OCI-LY3 (cell line): ENCODE measurements at regions not wholly inside any gene's neighbourhood (a gene's known extent, or its start where the extent isn't known, plus 50 kb on each side); places are given as distances from the start of the nearest gene placed in this dataset.

ENCODE experiments used
- H2AFZ ChIP-seq: fragments of 200-600, 300-600 bp; shearing (Covaris generic); 2 replicates; pipeline ENCODE4 v1.6.0; 2014; ENCODE audit warnings: antibody characterized with exemption, low read depth, low read length
- H3K27ac ChIP-seq: fragments of 200-600, 300-600 bp; sonication (generic); 2 replicates; pipeline ENCODE4 v1.5.1; 2014; ENCODE audit warnings: mild to moderate bottlenecking, low read length, moderate library complexity, mixed read lengths
- H3K27me3 ChIP-seq: fragments of 200-600, 300-600 bp; sonication (generic); 2 replicates; pipeline ENCODE4 v1.6.1; 2014; ENCODE audit warnings: low read depth, low read length, mixed read lengths
- H3K36me3 ChIP-seq: fragments of 200-600, 300-600 bp; sonication (generic); replicated peaks from 2 replicates; pipeline ENCODE3; 2014; ENCODE audit warnings: low read depth, low read length, mixed read lengths
- H3K4me1 ChIP-seq: fragments of 300-600, 200-600 bp; sonication (generic); 2 replicates; pipeline ENCODE4 v1.6.1; 2014; ENCODE audit warnings: low read length, mixed read lengths
- H3K4me2 ChIP-seq: fragments of 200-600, 300-600 bp; sonication (generic); 2 replicates; pipeline ENCODE4 v1.6.1; 2014; ENCODE audit warnings: low read length, mixed read lengths
- H3K4me3 ChIP-seq: fragments of 300-600, 200-600 bp; sonication (generic); 2 replicates; pipeline ENCODE4 v1.5.1; 2014; ENCODE audit warnings: antibody characterized with exemption, mild to moderate bottlenecking, low read length, moderate library complexity
- H3K79me2 ChIP-seq: fragments of 300-600, 200-600 bp; shearing (Covaris generic); 2 replicates; pipeline ENCODE4 v1.6.1; 2014; ENCODE audit warnings: mild to moderate bottlenecking, low read length, mixed read lengths
- H3K9ac ChIP-seq: fragments of 300-600, 200-600 bp; shearing (Covaris generic); 2 replicates; pipeline ENCODE4 v1.6.0; 2014; ENCODE audit warnings: mild to moderate bottlenecking, low read length, moderate library complexity
- H3K9me3 ChIP-seq: fragments of 200-600, 300-600 bp; shearing (Covaris generic); 2 replicates; pipeline ENCODE4 v1.6.1; 2014; ENCODE audit warnings: low read length, mixed read lengths; ENCODE audit not compliant: insufficient read depth
- H4K20me1 ChIP-seq: fragments of 200-600, 300-600 bp; sonication (generic); 2 replicates; pipeline ENCODE4 v1.6.1; 2016; ENCODE audit warnings: low read length, mixed read lengths; ENCODE audit not compliant: insufficient read depth
- CTCF ChIP-seq: fragments of 200-600, 300-600 bp; sonication (generic); IDR thresholded peaks from 2 replicates; pipeline ENCODE4 v1.5.1; 2014; ENCODE audit warnings: antibody characterized with exemption, low read length, low read depth
- EZH2phosphoT487 ChIP-seq: fragments of 200-600 bp; shearing (Covaris generic); IDR thresholded peaks from 2 replicates; pipeline ENCODE4 v1.6.1; 2018; ENCODE audit warnings: antibody characterized with exemption, mixed run types, low read depth

- no peak overlapping the region for H2AFZ ChIP-seq
Observed at GRCh38 chr5:45795458-45795857, 99.3 kb upstream of the HCN1 start.

GRCh38 chr5:45793638-45794532 lies 97.7 kb upstream of the HCN1 start:
- no peaks in the 10 kb centered on the region for H3K27me3 ChIP-seq
- no peaks in the 10 kb centered on the region for H4K20me1 ChIP-seq
- H3K4me2 ChIP-seq = peak overlapping the region; percentile 66
- peak overlapping the region; percentile 89 for H2AFZ ChIP-seq
- H3K4me1 ChIP-seq = peaks cover 22% of the 10 kb centered on the region
- H3K9ac ChIP-seq = peak overlapping the region; percentile 64
- H3K36me3 ChIP-seq = peaks cover 17% of the 10 kb centered on the region
- TF ChIP-seq EZH2phosphoT487 = no peak
- H3K79me2 ChIP-seq = no peaks in the 10 kb centered on the region
- H3K27ac ChIP-seq = peak overlapping the region; percentile 95
- H3K4me3 ChIP-seq = peak overlapping the region; percentile 36
- H3K9me3 ChIP-seq = peaks cover 8% of the 10 kb centered on the region; the same call in 1 of the 2 replicates

More at GRCh38 chr5:45795458-45795857, 99.3 kb upstream of the HCN1 start:
- TF ChIP-seq EZH2phosphoT487 (no peak), CTCF (no peak)
- no peak overlapping the region for H3K4me3 ChIP-seq
- peaks cover 17% of the 10 kb centered on the region for H3K36me3 ChIP-seq
- H4K20me1 ChIP-seq = no peaks in the 10 kb centered on the region
- no peaks in the 10 kb centered on the region for H3K79me2 ChIP-seq
- H3K9ac ChIP-seq = no peak overlapping the region
- H3K4me1 ChIP-seq = peaks cover 22% of the 10 kb centered on the region
- no peak overlapping the region for H3K27ac ChIP-seq
- no peak overlapping the region for H3K4me2 ChIP-seq
- peaks cover 8% of the 10 kb centered on the region; the same call in 1 of the 2 replicates for H3K9me3 ChIP-seq
- no peaks in the 10 kb centered on the region for H3K27me3 ChIP-seq

- no peaks in the 10 kb centered on the region for H3K36me3 ChIP-seq
- no peak overlapping the region for H2AFZ ChIP-seq
- no peak overlapping the region for H3K4me3 ChIP-seq
- no peaks in the 10 kb centered on the region for H3K4me1 ChIP-seq
- H3K27me3 ChIP-seq = no peaks in the 10 kb centered on the region
- no peaks in the 10 kb centered on the region for H3K9me3 ChIP-seq
- H3K79me2 ChIP-seq = no peaks in the 10 kb centered on the region
- H4K20me1 ChIP-seq = no peaks in the 10 kb centered on the region
- H3K9ac ChIP-seq = no peak overlapping the region
- no peak overlapping the region for H3K27ac ChIP-seq
- TF ChIP-seq EZH2phosphoT487 = no peak
- no peak for TF ChIP-seq CTCF
- no peak overlapping the region for H3K4me2 ChIP-seq
Observed at GRCh38 chr5:45779874-45780671, 83.9 kb upstream of the HCN1 start.

- Histone ChIP-seq H3K9me3 (no peaks in the 10 kb centered on the region), H3K4me2 (no peak overlapping the region), H3K27ac (no peak overlapping the region), H2AFZ (no peak overlapping the region), H3K79me2 (no peaks in the 10 kb centered on the region), H4K20me1 (no peaks in the 10 kb centered on the region), H3K4me3 (no peak overlapping the region), H3K9ac (no peak overlapping the region), H3K36me3 (no peaks in the 10 kb centered on the region), H3K4me1 (peaks cover 9% of the 10 kb centered on the region), H3K27me3 (no peaks in the 10 kb centered on the region)
- TF ChIP-seq EZH2phosphoT487 = no peak
- peak; percentile 63 for TF ChIP-seq CTCF
Observed at GRCh38 chr5:45774528-45774927, 78.3 kb upstream of the HCN1 start.
